Common myeloid progenitor, CD34-positive (primary cell): ENCODE measurements at regions not wholly inside any gene's neighbourhood (a gene's known extent, or its start where the extent isn't known, plus 50 kb on each side); places are given as distances from the start of the nearest gene placed in this dataset.

Experiments used
- CTCF ChIA-PET: fragments of 350-600 bp; sonication (Branson Sonifier 250); formaldehyde crosslinking; loops from one replicate; lab custom pipeline; 2021; ENCODE audit warnings: antibody characterized with exemption; lab: Charles Lee
- POLR2A ChIA-PET: fragments of 350-600 bp; sonication (Branson Sonifier 250); formaldehyde crosslinking; loops from one replicate; lab custom pipeline; 2021; ENCODE audit warnings: antibody characterized with exemption; lab: Charles Lee
- DNase-seq, 3 donors: peaks; one replicate each; pipeline versions ENCODE4 v3.0.0 to v3.0.0-alpha.2; 2013
- H3K27ac ChIP-seq, 2 experiments: 1 replicate in 1 of 2; 2 replicates in 1 of 2; pipeline ENCODE4 v1.7.0; 2013; ENCODE audit warnings: inconsistent platforms in 2 of 2, low read length in 2 of 2, mild to moderate bottlenecking in 2 of 2, low read depth in 1 of 2, moderate library complexity in 1 of 2; ENCODE audit not compliant: severe bottlenecking in 2 of 2, insufficient read depth in 1 of 2, poor library complexity in 1 of 2
- H3K27me3 ChIP-seq, 5 experiments: replicated peaks in 2 of 5; 1 replicate in 3 of 5; 2 replicates in 2 of 5; pipeline versions ENCODE4 v1.6.1 to v1.7.0; 2013; ENCODE audit warnings: low read length in 4 of 5, mild to moderate bottlenecking in 2 of 5, moderate library complexity in 2 of 5, inconsistent platforms in 1 of 5; ENCODE audit not compliant: insufficient read depth in 5 of 5, control insufficient read depth in 4 of 5
- H3K36me3 ChIP-seq, 4 experiments: 1 replicate in 2 of 4; 2 replicates in 2 of 4; pipeline versions ENCODE4 v1.6.1 to v1.7.0; 2013; ENCODE audit warnings: low read length in 3 of 4, control low read depth in 1 of 4, mild to moderate bottlenecking in 1 of 4; ENCODE audit not compliant: control insufficient read depth in 4 of 4, insufficient read depth in 4 of 4
- H3K4me1 ChIP-seq, 4 experiments: 1 replicate in 3 of 4; 2 replicates in 1 of 4; pipeline versions ENCODE4 v1.6.1 to v1.7.1; 2013; ENCODE audit warnings: low read length in 3 of 4, mild to moderate bottlenecking in 3 of 4, control low read depth in 1 of 4, inconsistent platforms in 1 of 4, moderate library complexity in 1 of 4; ENCODE audit not compliant: control insufficient read depth in 4 of 4, insufficient read depth in 4 of 4; ENCODE audit errors: control extremely low read depth in 1 of 4
- H3K4me3 ChIP-seq, 7 experiments: 1 replicate in 4 of 7; 2 replicates in 3 of 7; pipeline versions ENCODE4 v1.5.1 to v1.7.0; 2013; ENCODE audit warnings: mild to moderate bottlenecking in 7 of 7, low read length in 6 of 7, moderate library complexity in 6 of 7, inconsistent platforms in 2 of 7, low read depth in 2 of 7, control low read depth in 1 of 7; ENCODE audit not compliant: insufficient read depth in 4 of 7, control insufficient read depth in 1 of 7; ENCODE audit errors: extremely low read depth in 1 of 7
- H3K9me3 ChIP-seq, 5 experiments: 1 replicate in 4 of 5; 2 replicates in 1 of 5; pipeline versions ENCODE4 v1.6.1 to v1.7.1; 2013; ENCODE audit warnings: low read length in 4 of 5, mild to moderate bottlenecking in 2 of 5, inconsistent platforms in 1 of 5, low read depth in 1 of 5, moderate library complexity in 1 of 5; ENCODE audit not compliant: control insufficient read depth in 4 of 5, insufficient read depth in 2 of 5; ENCODE audit errors: control extremely low read depth in 1 of 5
- WGBS: methylation state at CpG from one replicate; pipeline ENCODE4 v1.1.5; 2013; ENCODE audit not compliant: insufficient coverage; 5-methylcytosine and 5-hydroxymethylcytosine counted together

DNA sequence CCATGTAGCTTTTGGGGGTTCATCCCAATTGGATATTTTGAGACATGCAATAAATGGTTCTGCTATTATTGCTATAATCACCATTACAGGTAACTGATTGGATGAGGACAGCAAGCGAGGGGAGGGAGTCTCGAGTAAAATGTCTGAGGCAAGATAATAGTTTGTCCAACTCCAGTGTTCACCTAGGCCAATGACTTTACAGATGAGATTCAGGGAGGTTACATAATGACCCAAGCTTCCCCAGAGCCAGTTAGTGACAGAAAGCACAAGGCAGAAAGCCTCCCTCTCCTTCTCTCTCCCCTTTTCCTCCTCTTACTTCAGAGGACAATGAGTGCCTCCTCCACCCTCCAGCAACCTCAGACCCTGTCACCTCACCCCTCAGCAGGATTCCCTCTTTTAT lies 98.4 kb upstream of the GLS start:
- ChIA-PET CTCF (interaction anchor here (0.9 to 5.1 kb wide), 10 partner anchors 12 to 270 kb away, joined by 3 to 35 read pairs (median 6); no protein-coding TSS in a partner anchor), POLR2A (no interaction called here)
- Histone ChIP-seq H3K27ac (no peak overlapping the region), H3K27me3 (no peaks in the 10 kb centered on the region), H3K9me3 (peaks cover 0 to 12% (median 3%) of the 10 kb centered on the region in 5 experiments), H3K36me3 (no peaks in the 10 kb centered on the region), H3K4me3 (no peak overlapping the region), H3K4me1 (peaks cover 0 to 2% (median under 1%) of the 10 kb centered on the region in 4 experiments)
- no peak for DNase-seq
- 100% methylated on average over 2 of the region's 2 CpGs for WGBS

- WGBS = 100% methylated on average over 1 of the region's 1 CpG
- DNase-seq = no peak
- CTCF ChIA-PET = interaction anchor here (1.0 to 4.8 kb wide), 9 partner anchors 9 to 268 kb away, joined by 3 to 23 read pairs (median 5); no protein-coding TSS in a partner anchor
- H3K36me3 ChIP-seq = no peaks in the 10 kb centered on the region
- no peaks in the 10 kb centered on the region for H3K27me3 ChIP-seq
- peaks cover 0 to 2% (median under 1%) of the 10 kb centered on the region in 4 experiments for H3K4me1 ChIP-seq
- POLR2A ChIA-PET = no interaction called here
- H3K9me3 ChIP-seq = peaks cover 0 to 9% (median 3%) of the 10 kb centered on the region in 5 experiments
- no peak overlapping the region for H3K4me3 ChIP-seq
- H3K27ac ChIP-seq = no peak overlapping the region
These were observed 96.9 kb upstream of the GLS start for GRCh38 chr2:190783513-190784263.

DNA sequence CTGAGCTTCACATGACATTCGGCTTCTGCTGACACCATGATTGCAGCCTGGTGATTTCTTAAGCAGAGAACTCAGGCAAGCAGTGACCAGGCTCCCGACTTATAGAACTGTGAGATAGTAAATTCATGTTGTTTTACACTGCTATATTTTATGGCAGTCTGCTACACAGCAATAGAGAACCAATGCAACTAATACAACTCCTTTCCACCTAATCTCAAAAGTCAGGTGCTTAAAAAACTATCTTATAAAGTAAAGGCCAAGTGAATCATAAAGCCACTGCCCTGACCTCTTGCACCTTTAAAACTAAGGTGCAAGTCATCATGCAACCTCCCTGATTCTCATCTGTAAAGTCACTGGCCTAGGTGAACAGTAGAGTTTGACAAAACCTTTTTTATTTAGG lies 95.3 kb upstream of the GLS start:
- Histone ChIP-seq H3K4me3 (no peak overlapping the region), H3K9me3 (peaks cover 0 to 9% (median 3%) of the 10 kb centered on the region in 5 experiments), H3K36me3 (no peaks in the 10 kb centered on the region), H3K27ac (no peak overlapping the region), H3K4me1 (peaks cover 3 to 10% (median 7%) of the 10 kb centered on the region in 4 experiments), H3K27me3 (no peaks in the 10 kb centered on the region)
- CTCF ChIA-PET = interaction anchor here (2.5 kb wide), 1 partner anchor 16 kb away, joined by 12 read pairs; no protein-coding TSS in a partner anchor
- no peak for DNase-seq
- POLR2A ChIA-PET = no interaction called here
- no CpG with 5 or more reads among the region's 2 CpGs for WGBS

- Histone ChIP-seq H3K4me3 (no peak overlapping the region), H3K27ac (no peak overlapping the region), H3K4me1 (peaks cover 3 to 14% (median 10%) of the 10 kb centered on the region in 4 experiments), H3K36me3 (no peaks in the 10 kb centered on the region), H3K27me3 (no peaks in the 10 kb centered on the region), H3K9me3 (peaks cover 0 to 9% (median 3%) of the 10 kb centered on the region in 5 experiments)
- POLR2A ChIA-PET = no interaction called here
- WGBS = 75% methylated on average over 3 of the region's 4 CpGs
- CTCF ChIA-PET = interaction anchor here (2.4 kb wide), 1 partner anchor 15 kb away, joined by 9 read pairs; no protein-coding TSS in a partner anchor
- DNase-seq = no peak
These were observed 94.0 kb upstream of the GLS start for GRCh38 chr2:190786404-190787166.

DNA sequence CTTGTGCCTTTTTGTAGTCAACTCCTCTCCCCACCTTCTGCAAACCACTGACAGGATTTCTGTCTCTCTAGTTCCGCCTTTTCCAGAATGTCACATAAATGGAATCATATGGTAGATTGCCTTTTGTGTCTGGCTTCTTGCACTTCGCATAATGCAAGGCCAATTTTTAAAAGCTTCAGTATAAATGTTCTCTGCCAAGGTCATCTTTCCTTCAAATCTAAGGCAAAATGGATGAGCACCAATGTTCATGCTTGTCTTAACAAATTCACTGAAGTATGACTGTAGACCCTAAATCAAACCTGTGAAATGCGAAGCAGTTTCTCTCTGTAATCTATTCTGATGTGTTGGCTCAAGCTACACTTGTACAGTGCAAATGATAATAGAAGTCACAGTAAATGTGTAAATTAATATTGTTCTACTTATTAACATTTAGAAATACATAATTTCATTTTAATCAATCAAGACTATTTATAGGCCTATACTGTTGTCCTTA lies 92.8 kb upstream of the GLS start:
- Histone ChIP-seq H3K4me3 (no peak overlapping the region), H3K27me3 (no peaks in the 10 kb centered on the region), H3K27ac (no peak overlapping the region), H3K4me1 (peaks cover 3 to 16% (median 12%) of the 10 kb centered on the region in 4 experiments), H3K36me3 (no peaks in the 10 kb centered on the region), H3K9me3 (peaks cover 0 to 9% (median 3%) of the 10 kb centered on the region in 5 experiments)
- ChIA-PET POLR2A (no interaction called here), CTCF (interaction anchor here (2.4 kb wide), 1 partner anchor 14 kb away, joined by 9 read pairs; no protein-coding TSS in a partner anchor)
- 100% methylated on average over 2 of the region's 3 CpGs for WGBS
- DNase-seq = no peak

DNA sequence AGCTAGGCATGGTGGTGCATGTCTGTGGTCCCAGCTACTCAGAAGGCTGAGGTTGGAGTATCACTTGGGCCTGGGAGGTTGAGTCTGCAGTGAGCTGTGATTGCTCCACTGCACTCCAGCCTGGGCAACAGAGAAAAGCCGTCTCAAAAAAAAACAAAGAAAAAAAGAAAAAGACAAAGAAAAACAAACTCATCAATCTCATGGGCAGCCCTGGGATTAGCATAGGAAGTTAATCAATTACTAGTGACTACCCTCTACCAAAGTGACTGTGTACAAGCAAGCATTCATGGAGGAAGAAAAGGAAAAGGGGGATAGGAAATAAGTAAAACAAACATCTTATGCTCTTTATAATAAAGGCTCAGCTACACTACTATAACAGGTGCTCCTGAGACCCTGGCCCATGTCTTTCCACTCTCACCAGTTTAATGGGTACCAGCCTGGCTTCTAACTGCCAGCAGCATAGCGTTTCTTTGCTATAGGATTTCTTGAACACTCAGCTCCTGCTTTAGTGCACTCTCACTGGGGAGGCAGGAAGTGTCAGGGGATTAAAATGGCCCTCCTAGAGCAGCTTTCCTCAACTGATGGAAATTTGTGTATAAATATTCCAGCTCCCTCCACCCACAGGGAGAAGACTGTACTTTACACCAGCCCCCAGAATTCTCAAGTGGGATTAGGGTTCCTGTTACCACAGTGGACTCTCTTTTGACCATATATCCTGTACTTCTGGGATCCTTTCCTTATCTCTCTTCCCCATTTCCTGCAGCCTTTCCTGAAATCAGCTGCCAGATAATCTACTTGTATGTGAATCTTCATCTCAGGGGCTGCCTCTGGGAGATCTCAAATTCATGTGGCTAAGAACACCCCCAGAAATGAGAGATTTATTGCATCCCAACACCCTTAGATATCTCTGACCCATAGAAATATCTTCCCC lies 91.3 kb upstream of the GLS start:
- no peaks in the 10 kb centered on the region for H3K27me3 ChIP-seq
- no peak overlapping the region for H3K27ac ChIP-seq
- WGBS = 60% methylated on average over 1 of the region's 2 CpGs
- peaks cover 0 to under 1% (median 0%) of the 10 kb centered on the region in 5 experiments for H3K9me3 ChIP-seq
- H3K4me3 ChIP-seq = no peak overlapping the region
- ChIA-PET CTCF (interaction anchor here (0.6 to 2.4 kb wide), 5 partner anchors 9 to 157 kb away, joined by 3 to 9 read pairs (median 3); no protein-coding TSS in a partner anchor), POLR2A (interaction anchor here (0.6 kb wide), 1 partner anchor 39 kb away, joined by 3 read pairs; no protein-coding TSS in a partner anchor)
- peaks cover 3 to 16% (median 12%) of the 10 kb centered on the region in 4 experiments for H3K4me1 ChIP-seq
- peak; percentile 12 to 19 (median 19) for DNase-seq
- no peaks in the 10 kb centered on the region for H3K36me3 ChIP-seq
